ENCODE measurements at regions not wholly inside any gene's neighbourhood (a gene's known extent, or its start where the extent isn't known, plus 50 kb on each side); places are given as distances from the start of the nearest gene placed in this dataset.

- Histone ChIP-seq H3K4me1 (no peaks in the 10 kb centered on the region), H3K9me3 (no peaks in the 10 kb centered on the region), H3K4me3 (no peak overlapping the region), H3K36me3 (no peaks in the 10 kb centered on the region), H3K27me3 (no peaks in the 10 kb centered on the region), H3K27ac (no peak overlapping the region)
- no peak for DNase-seq
- TF ChIP-seq POLR2A (IDR thresholded peaks at IDR 0.05), result no peak
- TF ChIP-seq CTCF (IDR thresholded peaks at IDR 0.05), result no peak
Observed at GRCh38 chr2:82226441-82226840, 1921.9 kb upstream of the LRRTM1 start.

- Histone ChIP-seq H3K27ac (no peak overlapping the region), H3K4me3 (no peak overlapping the region), H3K36me3 (no peaks in the 10 kb centered on the region), H3K27me3 (no peaks in the 10 kb centered on the region), H3K4me1 (no peaks in the 10 kb centered on the region), H3K9me3 (no peaks in the 10 kb centered on the region)
- TF ChIP-seq CTCF (IDR thresholded peaks at IDR 0.05), result no peak
- TF ChIP-seq POLR2A (IDR thresholded peaks at IDR 0.05), result no peak
- no peak for DNase-seq
Observed at GRCh38 chr2:82224301-82224940, 1919.9 kb upstream of the LRRTM1 start.

GRCh38 chr2:82215212-82215611 lies 1910.7 kb upstream of the LRRTM1 start:
- Histone ChIP-seq H3K9me3 (no peaks in the 10 kb centered on the region), H3K36me3 (no peaks in the 10 kb centered on the region), H3K27ac (no peak overlapping the region), H3K4me3 (no peak overlapping the region), H3K27me3 (no peaks in the 10 kb centered on the region), H3K4me1 (no peaks in the 10 kb centered on the region)
- TF ChIP-seq CTCF (IDR thresholded peaks at IDR 0.05) (no peak), POLR2A (IDR thresholded peaks at IDR 0.05) (no peak)
- peak in 1 of 3 donors; percentile 15 for DNase-seq

- no peak for TF ChIP-seq CTCF (IDR thresholded peaks at IDR 0.05)
- TF ChIP-seq POLR2A (IDR thresholded peaks at IDR 0.05), result no peak
- Histone ChIP-seq H3K4me3 (no peak overlapping the region), H3K9me3 (peaks cover 0 to 2% (median 0%) of the 10 kb centered on the region in 4 donors), H3K27ac (no peak overlapping the region), H3K36me3 (no peaks in the 10 kb centered on the region), H3K4me1 (no peaks in the 10 kb centered on the region), H3K27me3 (no peaks in the 10 kb centered on the region)
- no peak for DNase-seq
Observed at GRCh38 chr2:82199493-82199852, 1894.9 kb upstream of the LRRTM1 start.

GRCh38 chr2:82198809-82199492 lies 1894.4 kb upstream of the LRRTM1 start:
- no peak overlapping the region for H3K4me3 ChIP-seq
- H3K36me3 ChIP-seq, result no peaks in the 10 kb centered on the region
- no peaks in the 10 kb centered on the region for H3K27me3 ChIP-seq
- peaks cover 0 to 2% (median 0%) of the 10 kb centered on the region in 4 donors for H3K9me3 ChIP-seq
- TF ChIP-seq POLR2A (IDR thresholded peaks at IDR 0.05), result no peak
- TF ChIP-seq CTCF (IDR thresholded peaks at IDR 0.05), result no peak
- no peaks in the 10 kb centered on the region for H3K4me1 ChIP-seq
- no peak for DNase-seq
- no peak overlapping the region for H3K27ac ChIP-seq
